HEK293T (cell line): ENCODE measurements at regions not wholly inside any gene's neighbourhood (a gene's known extent, or its start where the extent isn't known, plus 50 kb on each side); places are given as distances from the start of the nearest gene placed in this dataset.

Experiments
- ARNT ChIP-seq: fragments of 450-650 bp; IDR thresholded peaks from 2 replicates; pipeline ENCODE4 v1.6.1; 2017; ENCODE audit warnings: mild to moderate bottlenecking
- FOXA1 ChIP-seq: fragments of 450-650 bp; IDR thresholded peaks from 2 replicates; pipeline ENCODE4 v1.6.1; 2016; ENCODE audit warnings: mild to moderate bottlenecking
- FOXK2 ChIP-seq: fragments of 450-650 bp; IDR thresholded peaks from 2 replicates; pipeline ENCODE4 v1.6.1; 2016; ENCODE audit warnings: mild to moderate bottlenecking
- FOXM1 ChIP-seq: fragments of 450-650 bp; IDR thresholded peaks from 2 replicates; pipeline ENCODE4 v1.6.1; 2017; ENCODE audit warnings: mild to moderate bottlenecking, borderline replicate concordance
- HDGF ChIP-seq: fragments of 450-650 bp; IDR thresholded peaks from 2 replicates; pipeline ENCODE4 v1.6.1; 2017; ENCODE audit warnings: antibody characterized with exemption, borderline replicate concordance
- L3MBTL2 ChIP-seq: fragments of 450-650 bp; conservative IDR thresholded peaks from 2 replicates; pipeline ENCODE4 v1.6.1; 2016; ENCODE audit warnings: mild to moderate bottlenecking
- SP1 ChIP-seq: fragments of 450-650 bp; IDR thresholded peaks from 2 replicates; pipeline ENCODE4 v1.6.1; 2017
- SUZ12 ChIP-seq: fragments of 450-650 bp; IDR thresholded peaks from 2 replicates; pipeline ENCODE4 v1.6.1; 2016; ENCODE audit warnings: mild to moderate bottlenecking
- TARDBP ChIP-seq: fragments of 450-650 bp; IDR thresholded peaks from 2 replicates; pipeline ENCODE4 v1.6.1; 2016
- ZNF384 ChIP-seq: fragments of 450-650 bp; IDR thresholded peaks from 2 replicates; pipeline ENCODE4 v1.6.1; 2016

GRCh38 chr12:67489007-67489406 is 159.5 kb upstream of the DYRK2 start:
- no peak for TF ChIP-seq FOXA1
- no peak for TF ChIP-seq FOXK2
- no peak for TF ChIP-seq SUZ12
- TF ChIP-seq L3MBTL2, result no peak
- TF ChIP-seq ZNF384, result no peak
- TF ChIP-seq TARDBP, result no peak
- no peak for TF ChIP-seq FOXM1
- no peak for TF ChIP-seq SP1
- no peak for TF ChIP-seq ARNT
- no peak for TF ChIP-seq HDGF
